ENCODE measurements at regions not wholly inside any gene's neighbourhood (a gene's known extent, or its start where the extent isn't known, plus 50 kb on each side); places are given as distances from the start of the nearest gene placed in this dataset.

GRCh38 chr7:120097020-120097419, 176.0 kb upstream of the KCND2 start:
- TF ChIP-seq CTCF (conservative IDR thresholded peaks at IDR 0.05; ENCODE audit: low read depth, low read length) (no peak), MXI1 (IDR thresholded peaks at IDR 0.05; ENCODE audit: borderline replicate concordance, low read depth, low read length) (no peak), USF2 (IDR thresholded peaks at IDR 0.05; ENCODE audit: low read depth, low read length) (no peak), RCOR1 (IDR thresholded peaks at IDR 0.05; ENCODE audit: insufficient replicate concordance, low read length) (no peak), POLR2A (IDR thresholded peaks at IDR 0.05; ENCODE audit: low read depth, low read length) (no peak), RFX5 (IDR thresholded peaks at IDR 0.05; ENCODE audit: low read depth, low read length) (no peak), MAZ (IDR thresholded peaks at IDR 0.05; ENCODE audit: borderline replicate concordance, low read depth, low read length) (no peak)

Data from IMR-90 (cell line).